HL-60 (cell line): ENCODE measurements at regions not wholly inside any gene's neighbourhood (a gene's known extent, or its start where the extent isn't known, plus 50 kb on each side); places are given as distances from the start of the nearest gene placed in this dataset.

Experiments
- GABPA ChIP-seq: IDR thresholded peaks from 2 replicates; pipeline ENCODE4 v1.6.1; 2012; ENCODE audit warnings: low read depth
- POLR2AphosphoS5 ChIP-seq: IDR thresholded peaks from 2 replicates; pipeline ENCODE4 v1.6.1; 2012; ENCODE audit warnings: low read depth
- SPI1 ChIP-seq: IDR thresholded peaks from 2 replicates; pipeline ENCODE4 v1.6.1; 2012; ENCODE audit warnings: low read depth, mild to moderate bottlenecking, borderline replicate concordance
- TF ChIP-seq, protein P1 (sequence below): IDR thresholded peaks from one replicate; pipeline ENCODE4 v1.5.1; 2011; ENCODE audit warnings: low read length, control low read depth, inconsistent platforms; ENCODE audit not compliant: insufficient read depth
- TF ChIP-seq, protein P2 (sequence below): IDR thresholded peaks from 2 replicates; pipeline ENCODE4 v1.6.1; 2012; ENCODE audit warnings: low read depth; ENCODE audit not compliant: insufficient replicate concordance

DNA sequence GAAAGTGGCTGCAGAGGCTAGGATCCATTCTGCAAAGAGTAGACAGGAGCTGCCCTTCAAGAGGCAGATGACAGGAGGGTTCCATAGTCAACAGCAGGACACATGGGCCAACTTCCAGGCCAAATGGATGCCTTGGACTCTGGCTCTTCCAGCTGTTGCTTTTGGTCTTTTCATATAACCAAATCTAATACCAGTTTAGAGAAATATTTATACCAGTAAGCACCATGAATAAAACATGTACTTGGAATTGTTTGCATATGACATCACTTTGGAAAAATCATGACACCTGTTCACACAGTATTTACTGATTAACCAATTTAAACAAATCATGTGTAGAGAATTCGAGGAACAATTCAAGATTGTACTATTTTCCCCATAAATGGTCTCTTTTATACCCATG is 481.3 kb downstream of the DMRT2 start:
- TF ChIP-seq POLR2AphosphoS5 (no peak), SPI1 (no peak), GABPA (no peak)
- TF ChIP-seq, protein P1, sequence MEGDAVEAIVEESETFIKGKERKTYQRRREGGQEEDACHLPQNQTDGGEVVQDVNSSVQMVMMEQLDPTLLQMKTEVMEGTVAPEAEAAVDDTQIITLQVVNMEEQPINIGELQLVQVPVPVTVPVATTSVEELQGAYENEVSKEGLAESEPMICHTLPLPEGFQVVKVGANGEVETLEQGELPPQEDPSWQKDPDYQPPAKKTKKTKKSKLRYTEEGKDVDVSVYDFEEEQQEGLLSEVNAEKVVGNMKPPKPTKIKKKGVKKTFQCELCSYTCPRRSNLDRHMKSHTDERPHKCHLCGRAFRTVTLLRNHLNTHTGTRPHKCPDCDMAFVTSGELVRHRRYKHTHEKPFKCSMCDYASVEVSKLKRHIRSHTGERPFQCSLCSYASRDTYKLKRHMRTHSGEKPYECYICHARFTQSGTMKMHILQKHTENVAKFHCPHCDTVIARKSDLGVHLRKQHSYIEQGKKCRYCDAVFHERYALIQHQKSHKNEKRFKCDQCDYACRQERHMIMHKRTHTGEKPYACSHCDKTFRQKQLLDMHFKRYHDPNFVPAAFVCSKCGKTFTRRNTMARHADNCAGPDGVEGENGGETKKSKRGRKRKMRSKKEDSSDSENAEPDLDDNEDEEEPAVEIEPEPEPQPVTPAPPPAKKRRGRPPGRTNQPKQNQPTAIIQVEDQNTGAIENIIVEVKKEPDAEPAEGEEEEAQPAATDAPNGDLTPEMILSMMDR = no peak
- TF ChIP-seq, protein P2, sequence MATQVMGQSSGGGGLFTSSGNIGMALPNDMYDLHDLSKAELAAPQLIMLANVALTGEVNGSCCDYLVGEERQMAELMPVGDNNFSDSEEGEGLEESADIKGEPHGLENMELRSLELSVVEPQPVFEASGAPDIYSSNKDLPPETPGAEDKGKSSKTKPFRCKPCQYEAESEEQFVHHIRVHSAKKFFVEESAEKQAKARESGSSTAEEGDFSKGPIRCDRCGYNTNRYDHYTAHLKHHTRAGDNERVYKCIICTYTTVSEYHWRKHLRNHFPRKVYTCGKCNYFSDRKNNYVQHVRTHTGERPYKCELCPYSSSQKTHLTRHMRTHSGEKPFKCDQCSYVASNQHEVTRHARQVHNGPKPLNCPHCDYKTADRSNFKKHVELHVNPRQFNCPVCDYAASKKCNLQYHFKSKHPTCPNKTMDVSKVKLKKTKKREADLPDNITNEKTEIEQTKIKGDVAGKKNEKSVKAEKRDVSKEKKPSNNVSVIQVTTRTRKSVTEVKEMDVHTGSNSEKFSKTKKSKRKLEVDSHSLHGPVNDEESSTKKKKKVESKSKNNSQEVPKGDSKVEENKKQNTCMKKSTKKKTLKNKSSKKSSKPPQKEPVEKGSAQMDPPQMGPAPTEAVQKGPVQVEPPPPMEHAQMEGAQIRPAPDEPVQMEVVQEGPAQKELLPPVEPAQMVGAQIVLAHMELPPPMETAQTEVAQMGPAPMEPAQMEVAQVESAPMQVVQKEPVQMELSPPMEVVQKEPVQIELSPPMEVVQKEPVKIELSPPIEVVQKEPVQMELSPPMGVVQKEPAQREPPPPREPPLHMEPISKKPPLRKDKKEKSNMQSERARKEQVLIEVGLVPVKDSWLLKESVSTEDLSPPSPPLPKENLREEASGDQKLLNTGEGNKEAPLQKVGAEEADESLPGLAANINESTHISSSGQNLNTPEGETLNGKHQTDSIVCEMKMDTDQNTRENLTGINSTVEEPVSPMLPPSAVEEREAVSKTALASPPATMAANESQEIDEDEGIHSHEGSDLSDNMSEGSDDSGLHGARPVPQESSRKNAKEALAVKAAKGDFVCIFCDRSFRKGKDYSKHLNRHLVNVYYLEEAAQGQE = no peak
